Tibial nerve (tissue), 4 donors: ENCODE measurements at regions not wholly inside any gene's neighbourhood (a gene's known extent, or its start where the extent isn't known, plus 50 kb on each side); places are given as distances from the start of the nearest gene placed in this dataset.

ENCODE experiments used
- DNase-seq, 2 donors: peaks; one replicate each; pipeline ENCODE4 v3.0.0-alpha.2; 2019; ENCODE audit warnings: low spot score in 2 of 2
- H3K27ac ChIP-seq, 4 donors: fragments of 200-600 bp; sonication (generic) in 3 of 4; one replicate each; pipeline ENCODE4 v1.5.1; 2017 to 2019; ENCODE audit warnings: mild to moderate bottlenecking in 1 of 4
- H3K27me3 ChIP-seq, 2 donors: fragments of 200-600 bp; sonication (generic) in 1 of 2; one replicate each; pipeline versions ENCODE4 v1.5.1 to v1.6.0; 2017 to 2019
- H3K36me3 ChIP-seq, 3 donors: fragments of 200-600 bp; sonication (generic); one replicate each; pipeline ENCODE4 v1.5.1; 2018 to 2019
- H3K4me1 ChIP-seq, 4 donors: fragments of 200-600 bp; sonication (generic) in 3 of 4; one replicate each; pipeline ENCODE4 v1.5.1; 2017 to 2019
- H3K4me3 ChIP-seq, 4 donors: fragments of 200-600 bp; sonication (generic) in 3 of 4; one replicate each; pipeline ENCODE4 v1.5.1; 2017 to 2019; ENCODE audit warnings: mild to moderate bottlenecking in 1 of 4, moderate library complexity in 1 of 4
- H3K9me3 ChIP-seq, 4 donors: fragments of 200-600 bp; sonication (generic) in 3 of 4; one replicate each; pipeline ENCODE4 v1.5.1; 2017 to 2019
- CTCF ChIP-seq, 5 experiments: fragments of 200-600 bp in 3 of 5; fragments of 450-650 bp in 2 of 5; sonication (generic) in 3 of 5; IDR thresholded peaks; one replicate each; pipeline ENCODE4 v1.5.1; 2016 to 2019; ENCODE audit warnings: antibody characterized with exemption in 5 of 5, mild to moderate bottlenecking in 3 of 5, moderate library complexity in 2 of 5
- EP300 ChIP-seq, 2 donors: sonication (generic); formaldehyde crosslinking; IDR thresholded peaks; one replicate each; pipeline ENCODE4 v1.6.1; 2017; ENCODE audit warnings: antibody characterized with exemption in 2 of 2, mild to moderate bottlenecking in 1 of 2
- POLR2A ChIP-seq, 2 donors: fragments of 450-650 bp; IDR thresholded peaks; one replicate each; pipeline ENCODE4 v1.6.1; 2017; ENCODE audit warnings: antibody characterized with exemption in 2 of 2, mild to moderate bottlenecking in 2 of 2, moderate library complexity in 2 of 2
- WGBS, 2 donors: methylation state at CpG; one replicate each; pipeline ENCODE4 v1.1.5; 2018; 5-methylcytosine and 5-hydroxymethylcytosine counted together

- WGBS, 2 donors, result 68 to 70% methylated on average over 3 of the region's 3 CpGs
- DNase-seq, result no peak
- Histone ChIP-seq H3K9me3 (no peaks in the 10 kb centered on the region), H3K4me3 (no peak overlapping the region), H3K4me1 (no peaks in the 10 kb centered on the region), H3K27ac (no peak overlapping the region), H3K36me3 (no peaks in the 10 kb centered on the region), H3K27me3 (no peaks in the 10 kb centered on the region)
- TF ChIP-seq POLR2A (IDR thresholded peaks at IDR 0.05) (no peak), EP300 (IDR thresholded peaks at IDR 0.05) (no peak), CTCF (IDR thresholded peaks at IDR 0.05) (no peak)
Observed at GRCh38 chr12:94789510-94790225, 139.3 kb upstream of the TMCC3 start.

- no peak overlapping the region for H3K4me3 ChIP-seq
- H3K9me3 ChIP-seq, result no peaks in the 10 kb centered on the region
- 73 to 78% methylated on average over 2 of the region's 2 CpGs for WGBS, 2 donors
- H3K4me1 ChIP-seq, result no peaks in the 10 kb centered on the region
- H3K36me3 ChIP-seq, result no peaks in the 10 kb centered on the region
- TF ChIP-seq CTCF (IDR thresholded peaks at IDR 0.05) (no peak), EP300 (IDR thresholded peaks at IDR 0.05) (no peak), POLR2A (IDR thresholded peaks at IDR 0.05) (no peak)
- H3K27ac ChIP-seq, result no peak overlapping the region
- H3K27me3 ChIP-seq, result no peaks in the 10 kb centered on the region
- no peak for DNase-seq
Observed at GRCh38 chr12:94788298-94788697, 137.9 kb upstream of the TMCC3 start.

GRCh38 chr12:94786906-94787305, 136.5 kb upstream of the TMCC3 start:
- WGBS, 2 donors, result 95 to 96% methylated on average over 6 of the region's 6 CpGs
- Histone ChIP-seq H3K4me3 (no peak overlapping the region), H3K9me3 (no peaks in the 10 kb centered on the region), H3K27me3 (no peaks in the 10 kb centered on the region), H3K4me1 (no peaks in the 10 kb centered on the region), H3K27ac (no peak overlapping the region), H3K36me3 (no peaks in the 10 kb centered on the region)
- DNase-seq, result no peak
- TF ChIP-seq EP300 (IDR thresholded peaks at IDR 0.05), result no peak
- no peak for TF ChIP-seq CTCF (IDR thresholded peaks at IDR 0.05)
- TF ChIP-seq POLR2A (IDR thresholded peaks at IDR 0.05), result no peak

- Histone ChIP-seq H3K9me3 (no peaks in the 10 kb centered on the region), H3K27me3 (no peaks in the 10 kb centered on the region), H3K4me3 (no peak overlapping the region), H3K4me1 (no peaks in the 10 kb centered on the region), H3K36me3 (no peaks in the 10 kb centered on the region), H3K27ac (no peak overlapping the region)
- DNase-seq, result no peak
- WGBS, 2 donors, result 29 to 40% methylated on average over 1 of the region's 1 CpG
- TF ChIP-seq POLR2A (IDR thresholded peaks at IDR 0.05) (no peak), CTCF (IDR thresholded peaks at IDR 0.05) (no peak), EP300 (IDR thresholded peaks at IDR 0.05) (no peak)
Observed at GRCh38 chr12:94783862-94784261, 133.5 kb upstream of the TMCC3 start.

- no peak for DNase-seq
- no peak overlapping the region for H3K27ac ChIP-seq
Observed at GRCh38 chr12:94783343-94783742, 133.0 kb upstream of the TMCC3 start.

More at GRCh38 chr12:94783343-94783742, 133.0 kb upstream of the TMCC3 start:
- Histone ChIP-seq H3K4me1 (no peaks in the 10 kb centered on the region), H3K9me3 (no peaks in the 10 kb centered on the region), H3K36me3 (no peaks in the 10 kb centered on the region), H3K4me3 (no peak overlapping the region), H3K27me3 (no peaks in the 10 kb centered on the region)
- 52 to 58% methylated on average over 3 of the region's 3 CpGs for WGBS, 2 donors
- TF ChIP-seq EP300 (IDR thresholded peaks at IDR 0.05) (no peak), CTCF (IDR thresholded peaks at IDR 0.05) (no peak), POLR2A (IDR thresholded peaks at IDR 0.05) (no peak)
